ENCODE measurements at regions not wholly inside any gene's neighbourhood (a gene's known extent, or its start where the extent isn't known, plus 50 kb on each side); places are given as distances from the start of the nearest gene placed in this dataset.

GRCh38 chr2:16170675-16171424 is 230.5 kb downstream of the MYCN start:
- H3K9ac ChIP-seq (ENCODE audit: extremely low read depth, insufficient read length, low read length): no peak overlapping the region
- H3K27me3 Mint-ChIP-seq (ENCODE audit: low read depth): no peaks in the 10 kb centered on the region; the same call in 1 of the 2 replicates
- no peak overlapping the region for H3K23ac ChIP-seq (ENCODE audit: insufficient read length, low read depth, low read length)
- H2BK20ac ChIP-seq (ENCODE audit: low read depth, low read length, poor library complexity, severe bottlenecking): no peak overlapping the region
- no peak overlapping the region for H2BK120ac ChIP-seq (ENCODE audit: low read depth, low read length, poor library complexity, severe bottlenecking)
- H3K4ac ChIP-seq (ENCODE audit: low read depth, low read length): no peak overlapping the region
- no peak overlapping the region for H4K5ac ChIP-seq (ENCODE audit: insufficient read length, low read depth, low read length)
- no peaks in the 10 kb centered on the region for H3K23me2 ChIP-seq (ENCODE audit: insufficient read length, low read depth, low read length, poor library complexity, severe bottlenecking)
- H3K27ac Mint-ChIP-seq: no peak overlapping the region; a peak in 2 of 7 replicates
- no peak overlapping the region for H4K91ac ChIP-seq (ENCODE audit: insufficient read length, low read depth, low read length)
- H3K9me3 ChIP-seq (ENCODE audit: control insufficient read depth, low read depth, low read length): no peaks in the 10 kb centered on the region
- H3K79me1 ChIP-seq (ENCODE audit: insufficient read depth, low read depth, low read length, poor library complexity, severe bottlenecking): no peaks in the 10 kb centered on the region
- no CpG with 5 or more reads among the region's 9 CpGs for WGBS (ENCODE audit: extremely low coverage, insufficient read length, low lambda C conversion rate)
- H4K8ac ChIP-seq (replicated peaks; ENCODE audit: insufficient read length, low read depth, low read length): no peak overlapping the region
- H3K79me2 ChIP-seq (ENCODE audit: insufficient read depth, low read length): no peaks in the 10 kb centered on the region
- H3K18ac ChIP-seq (ENCODE audit: insufficient read length, low read depth, low read length): no peak overlapping the region
- H2BK12ac ChIP-seq (ENCODE audit: insufficient read length, low read depth, low read length): no peak overlapping the region
- no peak for TF ChIP-seq CTCF (conservative IDR thresholded peaks at IDR 0.05)
- no peak overlapping the region for H2BK5ac ChIP-seq (ENCODE audit: insufficient read length, low read length)
- H3K27me3 ChIP-seq (ENCODE audit: insufficient read depth, low read length): no peaks in the 10 kb centered on the region
- no peak overlapping the region for H3K4me3 Mint-ChIP-seq
- DNase-seq: no peak
- H3K56ac ChIP-seq (ENCODE audit: insufficient read length, low read depth, low read length): no peak overlapping the region
- no peak overlapping the region for H3T11ph ChIP-seq (ENCODE audit: low read length)
- no peak overlapping the region for H2AK5ac ChIP-seq (ENCODE audit: insufficient read length, low read length)
- H3K4me1 Mint-ChIP-seq: peaks cover 36% of the 10 kb centered on the region in 2 experiments
- no peak overlapping the region for H2AFZ ChIP-seq (ENCODE audit: low read length)
- H3K4me1 ChIP-seq (ENCODE audit: insufficient read depth, low read length): peaks cover 5% of the 10 kb centered on the region
- no peak overlapping the region for H3K27ac ChIP-seq (ENCODE audit: insufficient read length, low read depth, low read length)
- no peak overlapping the region; the same call in 1 of the 2 replicates for H2BK15ac ChIP-seq (ENCODE audit: low read depth, low read length)
- H3K4me2 ChIP-seq (ENCODE audit: insufficient read depth, insufficient read length, low read length): no peak overlapping the region
- peaks cover 0 to 2% (median 0%) of the 10 kb centered on the region in 3 experiments; a peak in 2 of 7 replicates for H3K36me3 Mint-ChIP-seq (ENCODE audit: insufficient read depth in 1 of 3, low read depth in 3 of 3)
- no peak overlapping the region for H3K14ac ChIP-seq (ENCODE audit: insufficient read depth, low read length)
- H4K20me1 ChIP-seq (ENCODE audit: control insufficient read depth, insufficient read depth, insufficient read length): no peaks in the 10 kb centered on the region
- H3K9me3 Mint-ChIP-seq: no peaks in the 10 kb centered on the region; a peak in 1 of 5 replicates

Measured in H9 (cell line).